Hepatocyte (in vitro differentiated cells): ENCODE measurements at regions not wholly inside any gene's neighbourhood (a gene's known extent, or its start where the extent isn't known, plus 50 kb on each side); places are given as distances from the start of the nearest gene placed in this dataset.

Experiments
- DNase-seq: peaks from one replicate; pipeline ENCODE4 v3.0.0-alpha.2; 2016; ENCODE audit warnings: low spot score
- H2AFZ ChIP-seq: fragments of 200-600 bp; sonication (generic); 2 replicates; pipeline ENCODE4 v1.6.0; 2016; ENCODE audit warnings: antibody characterized with exemption, mild to moderate bottlenecking
- H3K27ac ChIP-seq: fragments of 200-600 bp; sonication (generic); 2 replicates; pipeline ENCODE4 v1.5.1; 2016; ENCODE audit warnings: mild to moderate bottlenecking
- H3K27me3 ChIP-seq: fragments of 200-600 bp; sonication (generic); 2 replicates; pipeline ENCODE4 v1.6.1; 2016
- H3K36me3 ChIP-seq: fragments of 200-600 bp; sonication (generic); replicated peaks from 2 replicates; pipeline ENCODE4 v1.5.1; 2016; ENCODE audit warnings: low read depth; ENCODE audit not compliant: insufficient read depth
- H3K4me1 ChIP-seq: fragments of 200-600 bp; sonication (generic); 2 replicates; pipeline ENCODE4 v1.5.1; 2016; ENCODE audit warnings: mild to moderate bottlenecking, moderate library complexity; ENCODE audit not compliant: insufficient read depth
- H3K4me2 ChIP-seq: fragments of 200-600 bp; sonication (generic); 2 replicates; pipeline ENCODE4 v1.6.0; 2016
- H3K4me3 ChIP-seq: fragments of 200-600 bp; sonication (generic); 2 replicates; pipeline ENCODE4 v1.5.1; 2016; ENCODE audit warnings: mild to moderate bottlenecking
- H3K79me2 ChIP-seq: fragments of 200-600 bp; sonication (generic); 2 replicates; pipeline ENCODE4 v1.6.0; 2017; ENCODE audit warnings: mild to moderate bottlenecking
- H3K9me2 ChIP-seq: fragments of 200-600 bp; sonication (generic); replicated peaks from 2 replicates; pipeline ENCODE4 v1.6.0; 2017; ENCODE audit warnings: mild to moderate bottlenecking; ENCODE audit not compliant: insufficient read depth
- H3K9me3 ChIP-seq: fragments of 200-600 bp; sonication (generic); 2 replicates; pipeline ENCODE4 v1.5.1; 2016; ENCODE audit warnings: low read depth, mild to moderate bottlenecking
- H4K20me1 ChIP-seq: fragments of 200-600 bp; sonication (generic); 2 replicates; pipeline ENCODE4 v1.6.0; 2016; ENCODE audit warnings: mild to moderate bottlenecking; ENCODE audit not compliant: insufficient read depth, poor library complexity, severe bottlenecking
- EZH2 ChIP-seq: fragments of 200-600 bp; sonication (generic); IDR thresholded peaks from 2 replicates; pipeline ENCODE4 v1.6.1; 2016; ENCODE audit warnings: antibody characterized with exemption, mild to moderate bottlenecking, borderline replicate concordance
- EZH2phosphoT487 ChIP-seq: fragments of 200-600 bp; sonication (generic); IDR thresholded peaks from one replicate; pipeline ENCODE4 v1.6.1; 2018; ENCODE audit warnings: antibody characterized with exemption, mild to moderate bottlenecking, low read depth, moderate library complexity; ENCODE audit not compliant: unreplicated experiment, severe bottlenecking
- WGBS: methylation state at CpG from one replicate; pipeline ENCODE4 v1.1.6; 2016; ENCODE audit warnings: low lambda C conversion rate; ENCODE audit errors: missing lambda C conversion rate; 5-methylcytosine and 5-hydroxymethylcytosine counted together
- TF ChIP-seq, protein P1 (sequence below): fragments of 200-600 bp; sonication (generic); IDR thresholded peaks from 2 replicates; pipeline ENCODE4 v1.5.1; 2016; ENCODE audit warnings: antibody characterized with exemption, mild to moderate bottlenecking; ENCODE audit not compliant: poor library complexity

DNA sequence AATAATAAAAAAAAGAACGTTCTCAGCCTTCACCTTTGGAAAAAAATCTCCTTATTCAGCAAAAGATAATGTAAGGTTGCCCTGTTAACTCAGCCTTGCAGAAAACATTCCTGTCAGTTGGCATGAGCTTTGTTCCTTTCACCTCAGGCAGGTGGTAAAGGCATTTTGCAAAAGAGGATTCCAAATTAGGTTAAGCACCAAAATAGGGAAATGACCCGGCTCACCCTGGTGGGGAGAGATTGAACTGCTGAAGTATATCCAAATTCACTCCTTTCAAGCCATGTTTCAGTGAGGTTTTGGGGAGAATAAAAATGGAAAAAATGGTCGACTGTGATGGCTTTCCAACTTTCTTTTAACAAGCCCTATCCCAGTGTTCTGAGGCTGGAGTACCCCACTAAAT is 1988.8 kb upstream of the PIK3C3 start:
- Histone ChIP-seq H3K4me2 (no peak overlapping the region), H3K4me3 (no peak overlapping the region), H3K27me3 (no peaks in the 10 kb centered on the region), H2AFZ (no peak overlapping the region), H3K27ac (no peak overlapping the region), H3K4me1 (no peaks in the 10 kb centered on the region), H3K9me3 (no peaks in the 10 kb centered on the region), H3K36me3 (no peaks in the 10 kb centered on the region), H3K79me2 (no peaks in the 10 kb centered on the region), H4K20me1 (no peaks in the 10 kb centered on the region), H3K9me2 (no peaks in the 10 kb centered on the region)
- no peak for DNase-seq
- WGBS: 46% methylated on average over 3 of the region's 3 CpGs
- TF ChIP-seq EZH2phosphoT487 (no peak), EZH2 (no peak)
- TF ChIP-seq, protein P1, sequence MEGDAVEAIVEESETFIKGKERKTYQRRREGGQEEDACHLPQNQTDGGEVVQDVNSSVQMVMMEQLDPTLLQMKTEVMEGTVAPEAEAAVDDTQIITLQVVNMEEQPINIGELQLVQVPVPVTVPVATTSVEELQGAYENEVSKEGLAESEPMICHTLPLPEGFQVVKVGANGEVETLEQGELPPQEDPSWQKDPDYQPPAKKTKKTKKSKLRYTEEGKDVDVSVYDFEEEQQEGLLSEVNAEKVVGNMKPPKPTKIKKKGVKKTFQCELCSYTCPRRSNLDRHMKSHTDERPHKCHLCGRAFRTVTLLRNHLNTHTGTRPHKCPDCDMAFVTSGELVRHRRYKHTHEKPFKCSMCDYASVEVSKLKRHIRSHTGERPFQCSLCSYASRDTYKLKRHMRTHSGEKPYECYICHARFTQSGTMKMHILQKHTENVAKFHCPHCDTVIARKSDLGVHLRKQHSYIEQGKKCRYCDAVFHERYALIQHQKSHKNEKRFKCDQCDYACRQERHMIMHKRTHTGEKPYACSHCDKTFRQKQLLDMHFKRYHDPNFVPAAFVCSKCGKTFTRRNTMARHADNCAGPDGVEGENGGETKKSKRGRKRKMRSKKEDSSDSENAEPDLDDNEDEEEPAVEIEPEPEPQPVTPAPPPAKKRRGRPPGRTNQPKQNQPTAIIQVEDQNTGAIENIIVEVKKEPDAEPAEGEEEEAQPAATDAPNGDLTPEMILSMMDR: no peak

DNA sequence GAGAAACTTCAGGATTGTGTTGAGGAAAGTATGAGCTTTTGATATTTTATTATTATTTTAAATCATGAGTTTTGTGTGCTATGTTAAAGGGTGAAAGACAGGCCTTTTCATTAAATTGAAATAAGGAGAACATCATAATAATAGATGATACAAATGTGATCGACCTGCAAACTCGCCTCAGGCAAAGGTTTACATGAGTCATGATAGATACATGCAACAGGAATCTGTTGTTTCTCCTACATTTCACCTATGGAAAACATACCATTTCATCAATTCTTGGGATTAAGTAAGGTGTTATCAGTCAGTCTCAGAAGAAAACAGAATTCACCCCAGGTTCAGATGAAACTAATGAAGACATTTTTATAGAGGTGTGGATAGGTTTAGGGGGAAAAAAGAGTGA is 1992.5 kb upstream of the PIK3C3 start:
- H4K20me1 ChIP-seq: no peaks in the 10 kb centered on the region
- H3K79me2 ChIP-seq: no peaks in the 10 kb centered on the region
- no peak for DNase-seq
- no peaks in the 10 kb centered on the region for H3K27me3 ChIP-seq
- no peak for TF ChIP-seq EZH2phosphoT487
- TF ChIP-seq, protein P1: no peak
- H3K27ac ChIP-seq: no peak overlapping the region
- H3K4me3 ChIP-seq: no peak overlapping the region
- no peaks in the 10 kb centered on the region for H3K4me1 ChIP-seq
- no peaks in the 10 kb centered on the region for H3K9me3 ChIP-seq
- H3K36me3 ChIP-seq: no peaks in the 10 kb centered on the region
- 88% methylated on average over 2 of the region's 2 CpGs for WGBS
- H2AFZ ChIP-seq: no peak overlapping the region
- no peaks in the 10 kb centered on the region for H3K9me2 ChIP-seq
- H3K4me2 ChIP-seq: no peak overlapping the region

DNA sequence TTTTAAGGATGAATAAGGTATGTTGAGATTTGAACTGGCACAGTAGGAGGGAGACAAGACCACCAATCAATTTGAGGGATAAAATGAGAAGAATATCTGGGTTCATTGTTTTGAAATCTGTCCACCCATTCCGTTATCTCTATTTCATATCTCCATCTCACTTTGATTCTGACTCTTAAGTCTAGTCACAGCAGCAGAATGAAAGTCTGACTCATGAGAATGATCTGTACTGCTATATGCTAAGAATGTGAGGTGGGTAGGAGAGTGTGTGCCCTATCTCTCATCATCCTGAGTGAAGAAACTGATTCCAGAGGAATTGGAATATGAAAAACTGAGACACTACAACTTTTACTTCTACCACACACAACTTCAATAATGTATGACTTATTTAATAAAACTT is 1994.5 kb upstream of the PIK3C3 start:
- H4K20me1 ChIP-seq: no peaks in the 10 kb centered on the region
- TF ChIP-seq, protein P1: no peak
- TF ChIP-seq EZH2phosphoT487 (no peak), EZH2 (no peak)
- H2AFZ ChIP-seq: no peak overlapping the region
- H3K36me3 ChIP-seq: no peaks in the 10 kb centered on the region
- no peak overlapping the region for H3K4me2 ChIP-seq
- WGBS: 81% methylated on average over 1 of the region's 1 CpG
- no peak overlapping the region for H3K4me3 ChIP-seq
- no peaks in the 10 kb centered on the region for H3K9me3 ChIP-seq
- H3K79me2 ChIP-seq: no peaks in the 10 kb centered on the region
- no peaks in the 10 kb centered on the region for H3K9me2 ChIP-seq
- no peaks in the 10 kb centered on the region for H3K4me1 ChIP-seq
- H3K27ac ChIP-seq: no peak overlapping the region
- no peaks in the 10 kb centered on the region for H3K27me3 ChIP-seq
- DNase-seq: no peak

DNA sequence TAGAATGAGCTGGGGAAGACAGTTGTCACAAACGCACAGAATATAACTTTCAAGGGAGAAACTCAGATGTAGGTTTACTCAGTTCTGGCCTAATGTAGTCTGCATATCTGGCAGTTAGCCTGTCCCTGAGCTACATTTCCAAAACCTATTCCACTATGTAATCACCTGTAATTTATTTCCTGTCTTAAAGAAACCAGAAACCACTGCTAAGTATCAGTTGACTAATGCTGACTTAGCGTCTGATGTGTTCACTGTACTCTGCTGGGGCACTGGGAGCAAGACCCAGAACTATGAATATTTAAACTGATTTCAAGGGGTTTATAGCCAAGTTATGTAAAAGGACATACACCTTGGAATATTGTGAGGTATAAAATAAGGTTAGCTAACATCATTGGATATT is 1995.2 kb upstream of the PIK3C3 start:
- TF ChIP-seq EZH2 (no peak), EZH2phosphoT487 (no peak)
- TF ChIP-seq, protein P1: no peak
- H3K9me2 ChIP-seq: no peaks in the 10 kb centered on the region
- no peaks in the 10 kb centered on the region for H3K4me1 ChIP-seq
- DNase-seq: no peak
- H3K27me3 ChIP-seq: no peaks in the 10 kb centered on the region
- H3K9me3 ChIP-seq: no peaks in the 10 kb centered on the region
- H3K36me3 ChIP-seq: no peaks in the 10 kb centered on the region
- no peak overlapping the region for H3K4me3 ChIP-seq
- no peaks in the 10 kb centered on the region for H3K79me2 ChIP-seq
- no peak overlapping the region for H3K4me2 ChIP-seq
- WGBS: 58% methylated on average over 2 of the region's 2 CpGs
- H4K20me1 ChIP-seq: no peaks in the 10 kb centered on the region
- no peak overlapping the region for H3K27ac ChIP-seq
- no peak overlapping the region for H2AFZ ChIP-seq
